ENCODE measurements at regions not wholly inside any gene's neighbourhood (a gene's known extent, or its start where the extent isn't known, plus 50 kb on each side); places are given as distances from the start of the nearest gene placed in this dataset.

DNA sequence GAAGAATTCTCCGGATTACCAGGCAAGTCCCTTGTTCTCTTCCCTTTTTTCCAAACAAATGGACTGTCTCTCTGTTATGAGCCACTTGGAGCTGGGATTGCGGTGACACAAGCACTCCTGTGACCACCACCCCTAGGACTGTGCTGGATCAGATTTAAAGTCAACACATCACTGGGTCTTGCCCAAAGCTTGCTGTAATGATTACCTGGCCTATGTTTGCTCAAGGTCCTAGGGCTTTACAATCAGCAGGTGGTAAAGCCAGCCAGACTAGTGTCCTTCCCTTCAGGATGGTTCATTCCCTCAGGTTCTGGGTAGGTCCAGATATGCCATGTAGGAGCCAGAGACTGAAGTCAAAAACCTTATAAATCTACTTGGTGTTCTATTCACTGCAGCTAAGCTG, 144.7 kb downstream of the COX18 start:
- FAIRE-seq (no peak), DNase-seq (ENCODE audit: insufficient read length, low spot score) (no peak)
- TF ChIP-seq, protein P1, sequence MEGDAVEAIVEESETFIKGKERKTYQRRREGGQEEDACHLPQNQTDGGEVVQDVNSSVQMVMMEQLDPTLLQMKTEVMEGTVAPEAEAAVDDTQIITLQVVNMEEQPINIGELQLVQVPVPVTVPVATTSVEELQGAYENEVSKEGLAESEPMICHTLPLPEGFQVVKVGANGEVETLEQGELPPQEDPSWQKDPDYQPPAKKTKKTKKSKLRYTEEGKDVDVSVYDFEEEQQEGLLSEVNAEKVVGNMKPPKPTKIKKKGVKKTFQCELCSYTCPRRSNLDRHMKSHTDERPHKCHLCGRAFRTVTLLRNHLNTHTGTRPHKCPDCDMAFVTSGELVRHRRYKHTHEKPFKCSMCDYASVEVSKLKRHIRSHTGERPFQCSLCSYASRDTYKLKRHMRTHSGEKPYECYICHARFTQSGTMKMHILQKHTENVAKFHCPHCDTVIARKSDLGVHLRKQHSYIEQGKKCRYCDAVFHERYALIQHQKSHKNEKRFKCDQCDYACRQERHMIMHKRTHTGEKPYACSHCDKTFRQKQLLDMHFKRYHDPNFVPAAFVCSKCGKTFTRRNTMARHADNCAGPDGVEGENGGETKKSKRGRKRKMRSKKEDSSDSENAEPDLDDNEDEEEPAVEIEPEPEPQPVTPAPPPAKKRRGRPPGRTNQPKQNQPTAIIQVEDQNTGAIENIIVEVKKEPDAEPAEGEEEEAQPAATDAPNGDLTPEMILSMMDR (IDR thresholded peaks at IDR 0.05; ENCODE audit: insufficient read depth, missing control alignments) = no peak

DNA sequence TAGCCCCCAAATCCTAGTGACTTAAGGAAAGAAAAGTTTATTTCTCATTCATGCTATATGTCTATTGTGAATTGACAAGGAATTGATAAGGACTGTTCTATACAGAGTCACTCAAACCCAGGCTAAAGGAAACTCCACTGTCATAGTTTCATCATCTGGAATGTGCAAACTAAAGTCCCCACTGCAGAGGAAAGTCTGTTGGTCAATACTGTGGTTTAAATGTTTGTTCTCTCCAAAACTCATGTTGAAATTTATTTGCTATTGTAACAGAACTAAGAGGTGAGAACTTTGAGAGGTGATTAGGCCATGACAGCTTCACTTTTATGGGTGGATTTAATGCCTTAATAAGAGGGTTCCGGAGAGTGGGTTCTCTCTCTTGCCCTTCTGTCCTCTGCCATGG, 149.6 kb downstream of the COX18 start:
- no peak for DNase-seq (ENCODE audit: insufficient read length, low spot score)
- TF ChIP-seq, protein P1 (IDR thresholded peaks at IDR 0.05; ENCODE audit: insufficient read depth, missing control alignments) = no peak
- no peak for FAIRE-seq

DNA sequence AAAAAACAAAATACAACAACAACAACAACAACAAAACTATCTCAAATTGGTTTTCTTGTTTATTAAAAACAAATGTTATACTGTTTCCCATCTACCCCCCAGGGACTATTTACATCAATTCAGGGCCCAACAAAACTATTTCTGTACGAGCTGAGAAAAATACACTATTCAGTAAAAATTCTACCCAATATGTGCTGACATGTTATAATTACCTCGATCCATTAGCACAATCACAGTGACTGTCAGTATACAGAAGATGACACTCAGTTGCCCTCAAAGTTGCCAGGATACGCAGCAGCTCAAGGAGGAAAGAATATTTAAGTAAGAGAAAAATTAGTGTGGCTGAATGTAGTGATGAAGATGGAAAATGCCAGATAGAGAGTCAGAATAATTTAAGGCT, 150.1 kb downstream of the COX18 start:
- TF ChIP-seq, protein P1 (IDR thresholded peaks at IDR 0.05; ENCODE audit: insufficient read depth, missing control alignments) = no peak
- DNase-seq (ENCODE audit: insufficient read length, low spot score) = no peak
- no peak for FAIRE-seq

DNA sequence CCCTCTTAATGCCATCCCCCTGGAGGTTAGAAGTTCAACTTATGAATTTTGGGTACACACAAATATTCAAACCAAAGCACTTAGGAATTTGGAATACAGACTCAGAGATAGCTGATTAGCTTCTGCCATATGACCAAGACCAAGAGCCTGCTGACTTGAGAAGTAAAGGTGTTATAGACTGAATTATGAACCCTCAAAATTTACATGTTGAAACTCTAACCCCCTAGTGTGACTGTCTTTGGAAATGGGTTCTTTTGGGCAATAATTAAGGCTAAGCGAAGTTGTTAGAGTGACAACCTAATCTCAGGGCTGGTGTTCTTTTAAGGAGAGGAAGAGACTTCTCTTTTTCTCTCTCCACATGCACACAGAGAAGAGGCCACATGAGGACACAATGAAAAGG, 151.2 kb downstream of the COX18 start:
- DNase-seq (ENCODE audit: insufficient read length, low spot score) (no peak), FAIRE-seq (no peak)
- TF ChIP-seq, protein P1 (IDR thresholded peaks at IDR 0.05; ENCODE audit: insufficient read depth, missing control alignments) = no peak

DNA sequence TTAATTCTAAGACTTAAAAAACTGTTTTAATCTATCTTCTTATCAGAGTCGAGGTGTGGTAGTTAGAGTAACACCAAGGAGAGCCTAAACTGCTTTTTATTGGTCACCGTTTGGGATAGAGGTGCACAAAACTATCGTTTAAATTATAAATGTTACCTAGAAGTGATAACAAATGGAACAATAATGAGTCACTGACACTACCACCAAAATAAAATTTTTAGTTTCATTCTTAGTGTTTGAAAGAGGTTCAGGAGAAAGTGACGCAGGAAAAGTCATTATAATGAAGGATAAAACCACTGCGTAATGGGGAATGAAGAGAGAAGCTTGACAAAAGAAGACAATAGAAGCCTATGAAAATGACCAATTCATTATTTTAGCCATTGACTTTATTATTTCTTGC, 158.2 kb downstream of the COX18 start:
- TF ChIP-seq, protein P1 (IDR thresholded peaks at IDR 0.05; ENCODE audit: insufficient read depth, missing control alignments) = no peak
- FAIRE-seq (no peak), DNase-seq (ENCODE audit: insufficient read length, low spot score) (no peak)

DNA sequence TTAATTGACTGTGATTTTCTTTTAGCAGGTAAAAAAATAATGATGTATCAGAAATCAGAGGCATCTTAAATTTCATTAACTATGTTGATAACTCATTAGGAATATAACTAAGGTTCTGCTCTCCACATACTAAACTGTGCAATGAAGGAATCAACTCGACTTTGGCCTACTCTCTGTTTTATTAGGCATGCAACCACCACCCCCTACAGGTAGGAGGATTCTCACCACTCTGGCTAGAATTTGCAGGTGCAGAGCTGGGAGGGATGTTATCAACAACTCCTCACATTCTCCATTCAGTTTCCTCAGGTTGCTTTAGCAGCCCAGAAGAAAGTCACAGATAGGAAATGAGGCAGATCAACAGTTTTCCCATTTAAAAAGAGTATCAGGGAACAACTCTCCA, 160.1 kb downstream of the COX18 start:
- FAIRE-seq = no peak
- DNase-seq (ENCODE audit: insufficient read length, low spot score) = no peak
- TF ChIP-seq, protein P1 (IDR thresholded peaks at IDR 0.05; ENCODE audit: insufficient read depth, missing control alignments) = peak; percentile 51

DNA sequence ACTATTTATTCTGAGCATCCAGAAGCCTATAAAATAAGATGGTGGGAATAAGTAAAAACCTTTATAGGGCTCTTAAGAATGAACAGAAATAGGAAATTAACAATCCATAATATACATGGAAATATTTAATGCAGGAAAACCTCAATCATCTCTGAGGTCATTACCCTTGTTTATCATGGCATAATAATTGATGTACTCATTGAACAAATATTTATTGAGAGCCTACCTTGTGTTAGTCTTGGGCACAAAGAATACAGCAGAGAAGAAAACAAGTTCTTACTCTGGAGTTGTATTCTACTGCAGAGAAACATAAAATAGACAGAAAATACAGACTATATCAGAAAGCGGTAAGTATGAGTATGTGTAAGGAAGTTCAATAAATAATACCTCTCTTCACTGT, 167.2 kb downstream of the COX18 start:
- no peak for FAIRE-seq
- TF ChIP-seq, protein P1 (IDR thresholded peaks at IDR 0.05; ENCODE audit: insufficient read depth, missing control alignments) = no peak
- DNase-seq (ENCODE audit: insufficient read length, low spot score) = no peak
